Lung microvascular endothelial cell (primary cell): ENCODE measurements at regions not wholly inside any gene's neighbourhood (a gene's known extent, or its start where the extent isn't known, plus 50 kb on each side); places are given as distances from the start of the nearest gene placed in this dataset.

Experiments used
- DNase-seq, 2 donors: peaks; one replicate each; pipeline versions ENCODE4 v3.0.0 to v3.0.0-alpha.2; 2010; ENCODE audit warnings: low read depth in 2 of 2

- DNase-seq, result peak in 1 of 2 donors; percentile 62
These were observed 61.2 kb upstream of the RPH3AL start for GRCh38 chr17:413706-414380.

GRCh38 chr17:413016-413350, 60.4 kb upstream of the RPH3AL start:
- DNase-seq, result no peak

DNA sequence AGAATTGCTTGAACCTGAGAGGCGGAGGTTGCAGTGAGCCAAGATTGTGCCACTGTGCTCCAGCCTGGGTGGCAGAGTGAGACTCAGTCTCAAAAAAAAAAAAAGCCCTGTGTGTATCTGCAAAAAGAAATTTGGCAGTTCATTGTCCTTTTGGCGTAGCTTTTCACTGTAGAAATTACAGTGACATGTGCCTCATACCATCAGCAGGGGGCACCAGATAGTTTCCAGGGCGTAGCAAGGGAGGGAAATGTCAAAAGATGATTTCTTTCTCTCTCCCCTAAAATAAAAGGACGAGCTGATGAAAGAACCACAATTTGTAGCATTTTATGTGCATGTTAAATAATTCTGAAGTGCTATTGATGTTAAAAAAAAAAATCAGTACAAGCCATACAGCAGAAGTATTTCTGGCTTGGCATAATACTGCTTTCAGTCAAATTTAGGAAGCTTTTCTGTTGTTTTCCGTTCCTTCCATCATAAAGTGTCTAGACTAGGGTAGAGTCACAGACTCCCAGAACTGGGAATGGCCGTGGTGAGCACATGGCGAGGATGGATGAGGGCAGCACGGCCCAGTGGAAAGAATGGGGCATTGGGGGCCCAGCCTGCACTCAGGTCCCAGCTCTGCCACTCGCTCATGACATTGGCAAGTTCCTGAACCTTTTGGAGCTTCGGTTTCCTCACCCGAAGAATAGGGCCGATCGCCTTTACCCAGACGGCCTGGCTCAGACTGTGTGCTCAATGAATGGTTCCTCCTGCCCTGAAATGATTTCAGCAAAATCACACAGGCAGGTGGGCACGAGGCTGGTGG, 59.8 kb upstream of the RPH3AL start:
- DNase-seq, result peak; percentile 64 to 79

GRCh38 chr17:411421-412120, 59.0 kb upstream of the RPH3AL start:
- no peak for DNase-seq

- peak; percentile 21 to 32 for DNase-seq
These were observed 58.2 kb upstream of the RPH3AL start for GRCh38 chr17:410543-411401.

GRCh38 chr17:409848-410542, 57.4 kb upstream of the RPH3AL start:
- peak; percentile 99 to 100 for DNase-seq

GRCh38 chr17:409308-409847, 56.8 kb upstream of the RPH3AL start:
- no peak for DNase-seq

- DNase-seq, result no peak
These were observed 52.1 kb upstream of the RPH3AL start for GRCh38 chr17:404703-405102.
